Activated CD8-positive, alpha-beta T cell treated with anti-CD3 and anti-CD28 coated beads for 36 hours (primary cell): ENCODE measurements at regions not wholly inside any gene's neighbourhood (a gene's known extent, or its start where the extent isn't known, plus 50 kb on each side); places are given as distances from the start of the nearest gene placed in this dataset.

Experiments
- ATAC-seq: fragments of 200-7000 bp; cut with Tn5 transposase; one replicate; pipeline ENCODE4 v1.10.0; 2021; ENCODE audit warnings: mild to moderate bottlenecking, moderate library complexity
- CTCF ChIA-PET: fragments of 350-600 bp; sonication (Branson Sonifier 250); formaldehyde crosslinking; loops from one replicate; lab custom pipeline; 2021; ENCODE audit warnings: antibody characterized with exemption; lab: Charles Lee
- POLR2A ChIA-PET: fragments of 350-600 bp; sonication (Branson Sonifier 250); formaldehyde crosslinking; loops from one replicate; lab custom pipeline; 2021; ENCODE audit warnings: antibody characterized with exemption; lab: Charles Lee
- DNase-seq: peaks from one replicate; pipeline ENCODE4 v3.0.0-alpha.2; 2020
- H3K27ac Mint-ChIP-seq: one replicate; pipeline ENCODE4 v1.8.0; 2021; ENCODE audit warnings: mild to moderate bottlenecking, mixed read lengths
- H3K27me3 Mint-ChIP-seq: one replicate; pipeline ENCODE4 v1.8.0; 2021; ENCODE audit warnings: mixed read lengths
- H3K36me3 Mint-ChIP-seq: one replicate; pipeline ENCODE4 v1.8.0; 2021; ENCODE audit warnings: low read depth, mixed read lengths
- H3K4me1 Mint-ChIP-seq: one replicate; pipeline ENCODE4 v1.8.0; 2021; ENCODE audit warnings: low read depth, mixed read lengths
- H3K4me3 Mint-ChIP-seq: one replicate; pipeline ENCODE4 v1.8.0; 2021; ENCODE audit warnings: mild to moderate bottlenecking, moderate library complexity, mixed read lengths
- H3K9me3 Mint-ChIP-seq: one replicate; pipeline ENCODE4 v1.8.0; 2021; ENCODE audit warnings: mixed read lengths
- intact Hi-C: fragments of 100-400 bp; cut with micrococcal nuclease; formaldehyde crosslinking; loops from one replicate; pipeline ENCODE4 v1.10.0; 2022
- TF ChIP-seq, protein P1 (sequence below): fragments of 200-600 bp; IDR thresholded peaks from one replicate; pipeline ENCODE4 v1.8.0; 2022; ENCODE audit warnings: antibody characterized with exemption, mild to moderate bottlenecking

DNA sequence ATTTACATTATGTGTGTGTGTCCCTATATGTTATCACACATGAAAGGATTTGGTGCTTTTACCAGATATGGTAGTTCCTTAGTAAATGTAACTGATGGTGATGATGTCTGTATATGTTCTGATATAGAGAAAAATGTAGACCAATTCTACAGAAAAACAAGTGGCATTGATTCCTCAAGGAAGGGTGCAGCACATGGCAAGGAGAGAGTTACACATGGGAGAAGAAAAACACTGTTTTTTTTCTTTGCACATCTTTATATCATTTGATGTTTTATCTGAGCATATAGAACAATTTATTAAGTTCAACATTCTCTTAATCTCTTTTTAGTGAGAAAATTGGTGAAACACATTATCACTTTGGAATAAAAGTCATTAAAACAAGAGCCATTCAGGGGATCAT lies 535.0 kb upstream of the KLF4 start:
- no peak for DNase-seq
- ChIA-PET POLR2A (no interaction called here), CTCF (no interaction called here)
- TF ChIP-seq, protein P1, sequence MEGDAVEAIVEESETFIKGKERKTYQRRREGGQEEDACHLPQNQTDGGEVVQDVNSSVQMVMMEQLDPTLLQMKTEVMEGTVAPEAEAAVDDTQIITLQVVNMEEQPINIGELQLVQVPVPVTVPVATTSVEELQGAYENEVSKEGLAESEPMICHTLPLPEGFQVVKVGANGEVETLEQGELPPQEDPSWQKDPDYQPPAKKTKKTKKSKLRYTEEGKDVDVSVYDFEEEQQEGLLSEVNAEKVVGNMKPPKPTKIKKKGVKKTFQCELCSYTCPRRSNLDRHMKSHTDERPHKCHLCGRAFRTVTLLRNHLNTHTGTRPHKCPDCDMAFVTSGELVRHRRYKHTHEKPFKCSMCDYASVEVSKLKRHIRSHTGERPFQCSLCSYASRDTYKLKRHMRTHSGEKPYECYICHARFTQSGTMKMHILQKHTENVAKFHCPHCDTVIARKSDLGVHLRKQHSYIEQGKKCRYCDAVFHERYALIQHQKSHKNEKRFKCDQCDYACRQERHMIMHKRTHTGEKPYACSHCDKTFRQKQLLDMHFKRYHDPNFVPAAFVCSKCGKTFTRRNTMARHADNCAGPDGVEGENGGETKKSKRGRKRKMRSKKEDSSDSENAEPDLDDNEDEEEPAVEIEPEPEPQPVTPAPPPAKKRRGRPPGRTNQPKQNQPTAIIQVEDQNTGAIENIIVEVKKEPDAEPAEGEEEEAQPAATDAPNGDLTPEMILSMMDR: no peak
- Mint-ChIP-seq H3K36me3 (no peaks in the 10 kb centered on the region), H3K4me1 (no peaks in the 10 kb centered on the region), H3K27me3 (no peaks in the 10 kb centered on the region), H3K9me3 (peaks cover 5% of the 10 kb centered on the region), H3K27ac (no peak overlapping the region), H3K4me3 (no peak overlapping the region)
- intact Hi-C loops: no loop called here
- no peak for ATAC-seq

DNA sequence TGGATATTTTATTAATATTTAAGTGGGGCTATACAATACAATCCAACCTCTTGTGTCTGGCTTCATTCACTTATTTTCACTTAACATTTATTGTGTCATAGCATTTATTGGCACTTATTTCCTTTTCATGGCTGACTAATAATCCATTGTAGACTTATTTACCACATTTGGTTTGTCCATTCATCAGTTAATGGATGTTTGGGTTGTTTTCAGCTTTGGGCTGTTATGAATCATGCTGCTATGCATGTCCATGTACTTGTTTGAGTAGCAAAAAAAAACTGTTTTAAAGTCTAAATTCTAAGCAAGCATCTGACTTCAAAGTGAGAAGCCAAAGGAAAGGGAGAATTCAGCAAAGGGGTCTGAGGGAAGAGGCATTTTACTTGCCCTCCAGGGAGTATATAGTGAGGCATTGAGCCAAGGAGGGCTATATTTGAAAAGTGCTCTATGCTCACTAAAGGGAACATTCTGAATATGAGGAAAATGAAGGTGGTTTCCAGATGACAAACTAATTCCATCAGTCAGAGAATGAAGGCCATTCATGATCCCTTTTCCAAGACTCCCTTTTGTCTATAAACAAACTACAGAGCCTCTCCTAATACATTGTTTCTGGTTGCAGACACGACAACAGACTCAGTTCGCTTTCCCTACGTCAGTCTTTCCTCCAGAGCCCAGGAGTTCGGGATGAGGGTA lies 532.8 kb upstream of the KLF4 start:
- no peaks in the 10 kb centered on the region for H3K4me1 Mint-ChIP-seq
- ChIA-PET CTCF (no interaction called here), POLR2A (no interaction called here)
- H3K27me3 Mint-ChIP-seq: no peaks in the 10 kb centered on the region
- no peaks in the 10 kb centered on the region for H3K36me3 Mint-ChIP-seq
- DNase-seq: no peak
- intact Hi-C loops: no loop called here
- H3K27ac Mint-ChIP-seq: no peak overlapping the region
- TF ChIP-seq, protein P1: no peak
- H3K9me3 Mint-ChIP-seq: peaks cover 2% of the 10 kb centered on the region
- no peak overlapping the region for H3K4me3 Mint-ChIP-seq
- ATAC-seq: no peak

DNA sequence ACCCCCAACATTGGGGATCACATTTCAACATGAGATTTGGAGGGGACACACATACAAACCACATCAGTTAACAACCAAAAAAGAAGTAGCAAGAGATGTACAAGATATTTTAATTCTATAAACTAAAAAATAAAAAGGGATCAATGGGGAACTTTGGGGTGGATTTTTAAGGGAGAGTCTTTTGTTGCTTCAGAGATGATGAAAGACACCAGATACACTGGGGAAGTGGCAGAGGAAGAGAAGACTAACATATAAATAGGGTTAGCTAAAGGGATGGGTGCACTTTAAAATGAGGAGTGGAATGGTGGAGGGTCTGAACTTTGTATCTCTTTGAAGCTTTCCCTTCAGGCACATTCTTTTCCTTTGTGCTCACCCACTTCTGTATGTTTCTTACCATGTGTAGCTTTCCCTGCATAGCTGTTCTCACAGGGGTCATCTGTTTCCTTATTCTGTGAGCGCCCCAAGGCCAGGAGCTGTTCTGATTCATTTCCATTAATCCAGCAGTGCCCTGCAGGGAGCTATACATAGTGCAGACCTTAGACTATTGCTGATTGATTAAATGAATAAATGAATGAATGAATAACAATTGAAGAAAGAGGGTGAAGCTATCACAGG lies 531.6 kb upstream of the KLF4 start:
- intact Hi-C loops: no loop called here
- Mint-ChIP-seq H3K36me3 (no peaks in the 10 kb centered on the region), H3K27me3 (no peaks in the 10 kb centered on the region), H3K4me3 (no peak overlapping the region), H3K4me1 (no peaks in the 10 kb centered on the region), H3K9me3 (peaks cover 2% of the 10 kb centered on the region), H3K27ac (no peak overlapping the region)
- ChIA-PET POLR2A (no interaction called here), CTCF (no interaction called here)
- TF ChIP-seq, protein P1: no peak
- no peak for DNase-seq
- no peak for ATAC-seq

DNA sequence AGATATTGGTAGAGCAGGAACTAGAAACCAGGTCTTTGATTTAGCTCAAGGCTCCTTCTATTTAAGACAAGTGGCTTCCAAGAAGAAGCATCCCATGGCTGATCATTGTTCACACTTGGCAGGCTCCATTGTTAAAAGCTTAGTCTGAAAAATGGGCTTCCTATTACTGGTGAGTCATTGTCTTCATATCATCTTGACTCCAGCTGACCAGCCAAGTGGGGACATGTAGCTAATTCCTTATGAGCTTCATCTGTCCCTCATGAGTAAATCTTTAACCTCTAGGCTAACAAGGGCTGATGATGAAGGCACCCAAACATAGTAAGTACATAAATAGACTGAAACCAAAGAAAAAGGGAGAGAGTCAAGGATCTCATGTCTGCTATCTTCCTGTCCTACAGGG lies 530.3 kb upstream of the KLF4 start:
- Mint-ChIP-seq H3K27ac (no peak overlapping the region), H3K27me3 (no peaks in the 10 kb centered on the region)

DNA sequence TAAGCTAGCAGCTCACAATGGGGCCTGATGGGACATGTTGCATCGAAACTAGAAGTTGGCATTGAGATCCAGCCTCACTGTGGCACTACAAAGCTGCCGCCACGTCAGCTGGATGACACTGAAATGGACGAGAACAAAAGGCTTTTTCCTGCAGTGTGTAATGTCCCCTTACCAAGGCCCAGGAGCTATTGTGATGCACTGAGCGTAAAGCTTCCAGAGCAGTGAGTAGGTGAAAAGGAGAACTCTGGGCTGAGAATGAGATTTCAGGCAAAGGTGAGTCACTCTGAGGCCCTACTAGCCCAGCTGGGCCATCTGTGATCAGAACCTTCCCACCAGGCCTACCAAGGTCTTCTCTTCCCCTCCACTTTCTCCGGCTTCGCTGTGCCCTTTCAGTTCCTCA lies 528.1 kb upstream of the KLF4 start:
- intact Hi-C loops: no loop called here
- Mint-ChIP-seq H3K4me1 (no peaks in the 10 kb centered on the region), H3K9me3 (peaks cover 5% of the 10 kb centered on the region), H3K4me3 (no peak overlapping the region), H3K27me3 (no peaks in the 10 kb centered on the region), H3K27ac (no peak overlapping the region), H3K36me3 (no peaks in the 10 kb centered on the region)
- CTCF ChIA-PET: no interaction called here
- ATAC-seq (no peak), DNase-seq (no peak)
- TF ChIP-seq, protein P1: no peak
- POLR2A ChIA-PET: no interaction called here

More for the DNA sequence above, 530.3 kb upstream of the KLF4 start:
- ChIA-PET CTCF (no interaction called here), POLR2A (no interaction called here)
- Mint-ChIP-seq H3K4me3 (no peak overlapping the region), H3K36me3 (no peaks in the 10 kb centered on the region), H3K9me3 (peaks cover 2% of the 10 kb centered on the region), H3K4me1 (no peaks in the 10 kb centered on the region)
- intact Hi-C loops: no loop called here
- ATAC-seq (no peak), DNase-seq (no peak)
- TF ChIP-seq, protein P1: no peak
